ENCODE measurements at regions not wholly inside any gene's neighbourhood (a gene's known extent, or its start where the extent isn't known, plus 50 kb on each side); places are given as distances from the start of the nearest gene placed in this dataset.

DNA sequence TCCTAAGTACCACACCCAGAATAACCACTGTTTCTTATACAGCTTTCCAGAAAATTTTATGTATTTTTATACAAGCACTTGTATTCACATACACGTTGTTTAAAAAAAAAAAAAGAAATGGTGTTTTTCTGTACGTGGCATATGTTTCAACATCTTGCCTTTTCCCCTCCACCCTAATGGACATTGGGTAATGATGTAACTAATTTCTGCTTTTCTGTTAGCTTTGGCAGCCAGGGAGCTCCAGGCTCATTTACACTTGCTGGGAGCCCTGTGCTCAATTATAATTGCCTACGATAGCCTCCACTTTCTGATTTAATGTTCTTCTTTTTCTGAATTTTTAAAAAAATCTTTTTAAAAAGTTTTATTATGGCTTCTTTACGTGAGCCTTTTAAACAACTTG lies 352.4 kb downstream of the UTRN start:
- in situ Hi-C loops (cut with HindIII; ENCODE audit: low pct_unique_long_range_greater_than_20kb, low sequenced_read_pairs): no loop called here
- no peak for DNase-seq (ENCODE audit: low read depth, low spot score)

DNA sequence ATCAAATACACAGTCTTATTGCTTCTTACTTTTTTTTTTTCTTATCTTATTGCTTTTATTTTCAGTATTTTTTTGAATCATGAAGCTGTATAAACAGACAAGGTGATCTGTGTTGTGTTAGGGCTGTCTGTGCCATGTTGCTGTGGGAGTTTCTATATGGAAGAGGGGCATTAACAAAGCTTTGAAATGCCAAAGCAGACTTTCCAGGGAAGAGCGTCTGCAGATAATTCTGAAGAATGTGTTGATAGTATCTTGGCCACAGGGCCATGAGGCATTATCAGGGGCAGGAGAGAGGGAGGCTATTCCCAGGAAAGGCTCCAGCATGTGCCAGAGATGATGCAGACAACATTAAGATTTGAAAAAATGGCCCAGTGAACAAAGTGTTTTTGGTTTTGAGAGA lies 354.5 kb downstream of the UTRN start:
- in situ Hi-C loops (cut with HindIII; ENCODE audit: low pct_unique_long_range_greater_than_20kb, low sequenced_read_pairs): no loop called here
- DNase-seq (ENCODE audit: low read depth, low spot score): no peak

DNA sequence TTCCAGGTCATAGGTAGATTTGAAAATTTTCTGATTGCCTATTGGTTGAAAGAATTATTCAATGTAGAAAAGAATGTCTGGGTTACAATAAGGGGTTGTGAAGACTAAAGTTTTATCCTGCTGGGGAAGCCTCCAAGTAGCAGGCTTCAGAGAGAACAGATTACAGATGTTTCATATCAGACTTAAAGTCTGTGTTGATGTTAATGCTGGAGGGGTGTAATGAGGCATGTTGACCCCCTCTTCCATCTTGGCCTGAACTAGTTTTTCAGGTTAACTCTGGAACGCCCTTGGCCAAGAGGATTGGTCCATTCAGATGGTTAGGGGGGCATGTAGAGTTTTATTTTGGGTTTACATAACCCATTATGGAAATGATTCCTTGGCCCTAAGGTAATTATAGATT lies 356.2 kb downstream of the UTRN start:
- in situ Hi-C loops (cut with HindIII; ENCODE audit: low pct_unique_long_range_greater_than_20kb, low sequenced_read_pairs): no loop called here
- DNase-seq (ENCODE audit: low read depth, low spot score): no peak

DNA sequence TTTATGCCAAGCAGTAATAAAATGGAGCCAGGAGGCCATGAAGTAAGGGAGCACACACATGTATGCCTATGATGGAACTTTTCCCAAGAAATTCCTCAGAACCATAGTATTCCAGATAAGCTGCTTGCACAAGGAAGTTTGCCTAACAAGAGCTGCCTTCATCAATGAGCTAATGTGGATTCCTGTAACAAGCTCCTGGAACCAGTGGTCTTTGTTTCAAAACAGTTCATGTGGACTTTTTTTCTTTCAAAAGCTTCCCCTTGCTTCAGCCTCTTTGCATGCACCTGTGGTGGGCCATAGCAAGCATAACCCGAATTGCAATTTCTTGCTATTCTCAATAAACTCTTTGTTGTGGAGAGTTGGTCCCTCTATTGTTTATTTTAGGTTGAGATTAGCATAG lies 359.6 kb downstream of the UTRN start:
- peak; percentile 3 for DNase-seq (ENCODE audit: low read depth, low spot score)
- in situ Hi-C loops (cut with HindIII; ENCODE audit: low pct_unique_long_range_greater_than_20kb, low sequenced_read_pairs): no loop called here

DNA sequence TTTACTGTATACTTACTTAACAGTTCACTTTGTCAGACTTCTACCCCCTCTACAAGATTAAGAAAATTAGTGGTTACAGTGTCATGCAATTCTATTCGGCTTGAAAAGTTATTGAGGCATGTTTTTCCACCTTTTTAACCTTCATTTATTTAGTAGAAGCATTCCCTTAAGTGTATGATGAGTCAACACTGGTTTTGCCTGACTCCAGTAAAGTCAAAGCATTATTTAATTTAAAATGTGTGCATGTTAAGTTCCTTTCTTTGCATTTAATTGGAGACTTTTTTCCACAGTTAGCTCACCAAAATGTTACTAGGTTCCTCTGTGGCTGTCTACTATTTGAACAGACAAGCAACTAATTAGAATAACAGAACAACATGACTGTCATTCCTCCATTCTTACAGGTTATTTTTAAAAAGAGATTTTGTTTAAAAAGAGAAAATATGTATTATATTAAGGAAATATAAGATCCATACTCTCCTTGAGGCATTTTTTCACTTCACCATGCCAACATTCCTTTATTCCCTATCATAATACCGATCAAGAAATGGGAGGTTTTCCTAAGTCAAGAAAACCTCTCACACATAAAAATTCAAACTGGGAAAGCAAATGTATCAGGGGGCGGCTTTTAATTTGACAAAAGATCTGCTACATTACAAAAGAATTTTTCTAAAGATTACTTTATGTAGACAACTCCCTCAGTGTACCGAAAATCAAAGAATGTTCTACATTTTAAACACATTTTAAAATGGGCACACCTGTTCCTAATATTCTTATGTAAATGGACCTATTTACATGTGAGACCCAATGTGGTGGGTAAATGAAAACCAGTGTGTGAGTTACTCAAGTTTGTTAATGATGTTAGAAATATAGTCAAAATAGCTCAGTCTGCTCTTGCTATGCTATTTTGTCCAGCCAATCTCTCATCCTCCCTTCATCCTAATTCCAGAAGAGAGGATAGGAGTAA lies 361.2 kb downstream of the UTRN start:
- in situ Hi-C loops (cut with HindIII; ENCODE audit: low pct_unique_long_range_greater_than_20kb, low sequenced_read_pairs): no loop called here
- DNase-seq (ENCODE audit: low read depth, low spot score): no peak

DNA sequence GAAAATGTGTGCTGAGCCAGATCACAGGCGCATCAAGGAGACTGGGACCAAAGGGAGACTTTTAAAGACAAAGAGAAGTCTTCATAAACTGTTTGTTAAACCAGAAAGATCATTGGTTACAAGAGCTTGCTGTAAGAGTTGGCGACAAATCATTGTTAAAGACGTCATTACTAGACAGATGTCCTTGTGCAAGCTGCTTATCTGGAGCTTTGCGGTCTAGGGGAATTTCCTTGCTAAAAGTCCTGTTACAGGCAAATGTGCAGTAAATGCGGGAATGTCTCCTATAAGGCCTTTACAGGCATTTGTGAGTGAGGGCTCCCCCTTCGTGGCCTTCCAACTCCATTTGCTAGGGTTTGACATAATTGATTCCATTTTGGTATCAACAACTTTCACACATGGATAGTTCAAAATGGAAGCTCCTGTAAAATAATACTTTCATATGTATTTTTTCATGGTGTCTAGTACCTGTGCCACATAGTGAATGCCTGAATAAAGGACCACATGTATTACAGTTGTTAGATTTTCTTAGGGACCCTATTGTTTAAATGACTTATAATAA lies 362.4 kb downstream of the UTRN start:
- no peak for DNase-seq (ENCODE audit: low read depth, low spot score)
- in situ Hi-C loops (cut with HindIII; ENCODE audit: low pct_unique_long_range_greater_than_20kb, low sequenced_read_pairs): no loop called here

DNA sequence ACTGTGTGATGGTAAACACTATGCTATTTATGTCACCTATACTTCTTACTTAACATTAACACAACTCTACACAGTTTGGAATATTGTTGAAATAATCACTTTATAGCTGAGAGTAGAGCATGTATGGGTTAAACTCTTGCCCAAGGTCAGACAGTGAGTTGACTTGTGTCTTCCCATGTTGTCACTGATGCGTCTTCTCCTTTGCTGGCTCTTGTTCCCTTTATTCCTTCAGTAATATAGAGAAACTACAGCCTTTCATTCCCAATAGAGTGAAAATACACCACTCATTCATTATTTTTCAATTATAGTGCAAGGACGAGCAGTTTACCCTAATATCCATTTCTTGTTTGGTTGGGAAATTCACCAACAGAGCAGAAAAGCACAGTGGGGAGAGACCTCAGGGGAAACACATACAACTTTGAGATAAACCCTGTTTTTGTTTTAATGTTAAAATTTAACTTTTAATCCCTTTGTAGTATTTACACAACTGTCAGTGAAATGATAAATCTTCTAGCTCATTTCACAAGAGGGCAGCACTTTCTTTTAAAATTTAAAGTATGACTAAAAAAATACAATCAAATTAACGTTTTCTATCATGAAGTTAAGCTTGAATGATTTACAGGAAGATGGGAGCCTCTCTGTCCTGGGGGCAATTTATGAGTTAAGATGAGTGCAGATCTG lies 363.0 kb downstream of the UTRN start:
- no peak for DNase-seq (ENCODE audit: low read depth, low spot score)
- in situ Hi-C loops (cut with HindIII; ENCODE audit: low pct_unique_long_range_greater_than_20kb, low sequenced_read_pairs): no loop called here

DNA sequence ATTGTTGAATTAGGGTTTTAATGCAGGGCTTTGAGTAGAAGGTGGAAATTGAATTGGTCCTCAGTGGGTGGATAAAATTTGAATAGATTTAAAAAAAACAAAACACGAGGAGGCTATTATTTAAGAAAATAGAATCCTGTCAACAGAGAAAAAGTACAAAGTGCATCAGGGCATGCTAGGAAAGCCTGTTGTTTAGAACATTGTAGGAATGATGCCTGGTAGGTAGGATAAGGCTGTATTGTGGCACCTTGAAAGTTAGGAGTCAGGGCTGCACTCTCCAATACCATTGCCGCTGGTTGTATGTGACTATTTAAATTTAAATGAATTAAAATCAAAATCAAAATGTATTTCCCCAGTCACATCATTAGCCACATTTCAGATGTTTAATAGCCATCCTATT lies 363.9 kb downstream of the UTRN start:
- in situ Hi-C loops (cut with HindIII; ENCODE audit: low pct_unique_long_range_greater_than_20kb, low sequenced_read_pairs): no loop called here
- no peak for DNase-seq (ENCODE audit: low read depth, low spot score)

DNA sequence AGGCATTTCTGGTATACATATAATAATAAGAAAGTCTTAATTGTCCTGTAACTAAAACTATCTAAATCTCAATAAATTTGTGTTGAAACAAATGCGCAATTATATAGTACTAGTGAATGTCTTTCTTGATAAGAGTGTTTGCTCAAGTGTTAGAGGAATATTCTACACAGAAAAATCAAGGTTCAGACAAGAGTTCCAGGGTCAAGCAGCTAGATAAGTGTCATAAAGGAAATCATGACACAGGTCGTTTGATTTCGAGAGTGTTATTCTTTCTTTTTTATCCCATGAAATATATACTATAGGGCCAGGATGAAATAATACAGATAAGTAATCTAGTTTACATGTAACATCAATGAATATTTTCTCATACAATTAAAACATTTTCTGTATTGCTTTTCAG lies 366.1 kb downstream of the UTRN start:
- in situ Hi-C loops (cut with HindIII; ENCODE audit: low pct_unique_long_range_greater_than_20kb, low sequenced_read_pairs): no loop called here
- DNase-seq (ENCODE audit: low read depth, low spot score): no peak

DNA sequence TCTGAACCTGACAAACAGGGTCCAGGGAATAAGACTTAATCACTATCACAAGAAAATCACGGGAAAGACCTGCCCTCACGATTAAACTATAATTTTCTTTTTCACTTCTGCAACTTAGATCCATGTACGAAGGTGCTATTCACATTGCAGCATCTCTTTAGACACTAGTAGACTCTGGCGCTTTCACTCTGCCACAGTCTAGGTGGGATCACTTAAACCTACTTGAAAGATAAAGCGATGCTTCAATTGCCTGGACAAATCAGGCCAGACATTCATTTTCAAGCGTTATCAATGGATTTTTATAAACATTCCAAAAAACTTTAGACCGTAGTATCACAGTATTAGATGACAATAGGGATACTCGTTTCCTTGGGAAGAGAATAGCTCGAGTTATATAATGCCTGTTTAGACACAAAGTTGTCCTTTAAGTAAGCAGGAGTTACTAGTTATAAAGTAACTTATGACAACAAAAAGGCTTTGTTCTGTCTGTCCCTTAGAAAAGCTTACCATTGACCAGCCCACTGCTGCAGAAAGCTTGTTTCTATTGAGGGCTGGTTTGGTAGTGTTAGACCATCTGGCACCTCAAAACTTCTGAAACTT lies 367.3 kb downstream of the UTRN start:
- peak; percentile 52 for DNase-seq (ENCODE audit: low read depth, low spot score)
- in situ Hi-C loops (cut with HindIII; ENCODE audit: low pct_unique_long_range_greater_than_20kb, low sequenced_read_pairs): no loop called here

DNA sequence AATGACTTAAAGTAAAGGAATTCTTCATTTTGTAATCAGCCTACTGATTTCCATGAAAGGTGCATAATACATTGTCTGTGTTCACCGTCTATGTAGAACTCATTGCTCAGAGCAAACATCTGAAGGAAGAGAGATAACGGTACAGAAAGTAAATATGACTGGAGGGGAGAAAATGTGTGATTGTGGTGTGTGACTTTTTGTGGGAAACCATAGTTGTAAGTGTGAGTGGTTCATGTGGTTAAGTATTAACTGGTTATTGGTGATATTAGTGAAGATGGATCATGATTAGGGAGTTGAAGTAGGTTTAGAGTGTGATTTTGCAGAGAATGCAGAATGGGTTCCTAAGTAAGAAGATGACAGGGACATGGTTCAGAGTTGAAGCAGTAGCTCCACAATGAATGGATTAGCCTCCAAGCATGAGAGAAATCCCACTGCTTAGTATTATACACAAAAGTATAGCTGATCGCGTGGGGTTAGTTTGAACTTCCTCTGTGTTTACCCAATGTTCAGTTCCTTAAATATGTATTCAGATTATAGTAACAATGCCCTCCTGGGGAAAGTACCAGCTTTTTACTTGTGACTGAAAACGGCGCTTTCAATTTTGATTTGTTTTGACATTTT lies 368.9 kb downstream of the UTRN start:
- DNase-seq (ENCODE audit: low read depth, low spot score): no peak
- in situ Hi-C loops (cut with HindIII; ENCODE audit: low pct_unique_long_range_greater_than_20kb, low sequenced_read_pairs): no loop called here

DNA sequence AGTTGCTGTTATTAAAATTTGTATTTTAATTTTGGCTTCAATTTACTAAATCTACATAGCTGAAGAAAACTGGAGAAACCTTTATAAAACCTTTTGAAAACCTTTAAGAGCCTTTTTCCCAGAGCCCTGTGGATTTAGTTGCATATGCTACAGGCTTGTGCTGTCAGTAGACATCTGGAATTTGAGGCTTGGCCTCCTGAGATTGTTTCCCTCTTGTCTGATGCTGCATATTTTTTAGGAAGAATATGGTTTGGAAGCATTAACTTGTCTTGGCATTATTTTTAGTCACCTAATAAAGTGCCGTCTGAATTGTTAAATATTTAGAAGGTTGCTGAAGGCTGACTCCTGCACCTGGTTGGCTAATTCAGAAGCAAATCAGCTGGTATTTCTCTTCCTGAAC lies 369.4 kb downstream of the UTRN start:
- DNase-seq (ENCODE audit: low read depth, low spot score): no peak
- in situ Hi-C loops (cut with HindIII; ENCODE audit: low pct_unique_long_range_greater_than_20kb, low sequenced_read_pairs): no loop called here

DNA sequence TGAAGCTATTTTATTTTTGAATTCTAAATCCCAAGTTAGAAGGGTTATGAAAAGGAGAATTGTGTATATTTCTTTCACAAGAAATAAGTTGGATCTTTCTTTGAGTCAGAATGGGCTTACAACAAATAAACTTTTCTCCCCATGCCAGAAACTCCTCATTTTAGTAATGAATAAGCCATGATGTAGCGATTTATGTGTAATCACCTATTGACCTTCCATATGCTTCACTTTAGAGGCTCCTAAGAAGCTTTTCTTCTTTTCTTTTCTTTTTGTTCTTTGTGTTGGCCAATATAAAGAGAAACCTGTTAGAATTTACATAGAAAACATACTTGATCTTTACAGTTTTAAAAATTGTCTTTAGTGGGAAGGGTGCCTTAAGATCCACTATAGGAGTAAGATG lies 370.2 kb downstream of the UTRN start:
- in situ Hi-C loops (cut with HindIII; ENCODE audit: low pct_unique_long_range_greater_than_20kb, low sequenced_read_pairs): no loop called here
- no peak for DNase-seq (ENCODE audit: low read depth, low spot score)

DNA sequence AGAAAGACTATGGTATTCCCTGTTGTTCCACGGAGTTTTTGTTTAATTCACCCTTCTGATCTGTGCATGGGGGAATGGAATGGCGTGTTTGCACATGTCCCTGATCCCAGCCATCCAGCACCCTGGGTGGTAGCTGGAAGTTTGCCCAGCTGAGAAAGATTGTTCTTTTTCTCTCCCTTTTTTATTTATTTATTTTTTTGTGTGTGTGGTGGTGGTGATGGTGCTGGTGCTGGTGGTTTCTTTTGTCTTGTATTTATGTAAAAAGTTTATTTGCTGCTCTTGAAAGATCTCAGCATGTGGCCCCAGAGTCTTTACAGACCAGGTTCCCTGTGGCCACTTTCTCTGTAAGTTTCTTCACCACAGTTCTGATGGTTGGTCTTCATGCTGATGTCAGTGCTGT lies 372.6 kb downstream of the UTRN start:
- no peak for DNase-seq (ENCODE audit: low read depth, low spot score)
- in situ Hi-C loops (cut with HindIII; ENCODE audit: low pct_unique_long_range_greater_than_20kb, low sequenced_read_pairs): no loop called here

DNA sequence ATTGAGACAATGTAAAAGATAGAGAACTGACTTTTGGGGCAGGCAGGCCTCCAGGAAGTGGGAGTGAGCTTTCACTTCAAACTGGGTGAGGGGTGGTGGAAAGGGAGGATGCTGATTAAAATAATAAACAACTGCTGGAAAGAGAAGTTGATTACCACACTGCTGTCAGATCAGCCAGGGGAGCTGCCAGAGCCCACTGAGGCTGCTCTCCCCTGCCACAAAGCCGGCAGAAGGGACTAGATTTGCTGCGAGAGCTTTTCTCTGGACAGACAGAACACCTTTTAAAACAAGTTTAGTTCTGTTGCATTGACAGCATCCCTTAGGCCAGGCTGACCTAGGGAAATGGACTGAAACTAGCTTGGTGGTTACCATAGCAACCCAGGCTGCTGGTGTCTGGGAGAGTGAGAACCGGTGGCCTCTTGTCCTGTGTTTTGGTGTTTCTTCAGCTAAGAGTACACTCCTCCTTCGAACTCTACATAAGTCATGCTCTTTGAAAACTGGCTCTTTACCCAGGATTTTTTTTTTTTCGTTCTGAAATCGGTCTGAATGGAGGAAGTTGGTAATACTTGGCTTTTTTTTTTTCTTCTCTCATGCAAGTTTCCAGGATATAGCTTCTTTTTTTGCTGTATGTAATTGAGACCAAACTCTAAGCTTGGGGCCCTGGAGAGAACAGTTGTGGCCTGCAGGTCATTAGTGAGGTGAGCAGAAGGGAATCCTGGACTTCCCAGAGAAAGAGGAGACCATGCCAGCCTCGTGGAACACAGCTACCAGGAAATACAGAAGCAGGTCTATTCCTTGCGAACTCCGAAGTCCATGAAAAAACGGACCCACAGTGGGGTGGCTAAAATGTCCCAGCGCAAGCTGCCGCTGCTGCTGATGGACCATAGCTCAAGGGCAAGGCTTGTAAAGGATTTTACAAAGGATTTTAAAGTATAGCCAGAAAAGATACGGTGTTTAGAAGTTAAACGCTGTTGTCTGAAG lies 374.4 kb downstream of the UTRN start:
- in situ Hi-C loops (cut with HindIII; ENCODE audit: low pct_unique_long_range_greater_than_20kb, low sequenced_read_pairs): no loop called here
- DNase-seq (ENCODE audit: low read depth, low spot score): peak; percentile 12

DNA sequence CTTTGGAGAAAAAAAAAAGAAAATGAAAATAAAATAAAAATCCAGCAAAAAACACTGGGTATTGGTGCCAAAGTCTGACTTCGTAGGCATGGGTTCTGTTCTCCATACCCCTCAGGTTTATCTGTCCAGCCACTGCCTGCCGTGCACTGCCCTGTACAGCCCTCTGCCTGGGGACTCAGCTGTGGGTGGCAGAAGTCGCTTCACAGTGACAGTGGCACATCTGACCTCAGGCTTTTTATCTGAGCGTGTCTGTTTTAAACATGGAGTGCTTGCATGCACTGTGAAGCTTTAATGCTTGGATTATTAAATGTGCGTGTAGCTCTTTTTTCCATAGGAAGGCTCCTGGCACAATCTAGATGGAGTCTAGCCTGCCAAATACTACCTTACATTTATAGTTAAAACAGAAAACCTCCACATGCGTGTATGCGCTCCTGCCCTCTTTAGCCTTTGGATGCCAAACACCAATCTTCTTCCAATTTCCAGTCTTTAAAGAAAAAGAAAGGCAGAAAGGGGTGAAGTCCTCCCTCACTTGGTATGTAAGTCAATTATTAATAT lies 375.5 kb downstream of the UTRN start:
- in situ Hi-C loops (cut with HindIII; ENCODE audit: low pct_unique_long_range_greater_than_20kb, low sequenced_read_pairs): no loop called here
- no peak for DNase-seq (ENCODE audit: low read depth, low spot score)
